Fibroblast of pulmonary artery (primary cell): ENCODE measurements at regions not wholly inside any gene's neighbourhood (a gene's known extent, or its start where the extent isn't known, plus 50 kb on each side); places are given as distances from the start of the nearest gene placed in this dataset.
A peak's percentile ranks its signal among the peaks of the same experiment; 100 is the strongest.

ENCODE experiments used
- DNase-seq: peaks from one replicate; pipeline ENCODE4 v3.0.0-alpha.2; 2010; ENCODE audit warnings: low read depth
- H3K4me3 ChIP-seq: replicated peaks from 2 replicates; pipeline ENCODE4 v1.5.1; 2011; ENCODE audit warnings: low read depth, mild to moderate bottlenecking, control low read depth, low read length, moderate library complexity
- CTCF ChIP-seq: IDR thresholded peaks from 2 replicates; pipeline ENCODE4 v1.5.1; 2011; ENCODE audit warnings: mild to moderate bottlenecking, control low read depth, low read length, inconsistent platforms; ENCODE audit errors: missing control alignments

- H3K4me3 ChIP-seq = no peak overlapping the region
- TF ChIP-seq CTCF = no peak
- DNase-seq = no peak
Measured at GRCh38 chr4:167711517-167711916, 380.8 kb upstream of the ANXA10 start.

DNA sequence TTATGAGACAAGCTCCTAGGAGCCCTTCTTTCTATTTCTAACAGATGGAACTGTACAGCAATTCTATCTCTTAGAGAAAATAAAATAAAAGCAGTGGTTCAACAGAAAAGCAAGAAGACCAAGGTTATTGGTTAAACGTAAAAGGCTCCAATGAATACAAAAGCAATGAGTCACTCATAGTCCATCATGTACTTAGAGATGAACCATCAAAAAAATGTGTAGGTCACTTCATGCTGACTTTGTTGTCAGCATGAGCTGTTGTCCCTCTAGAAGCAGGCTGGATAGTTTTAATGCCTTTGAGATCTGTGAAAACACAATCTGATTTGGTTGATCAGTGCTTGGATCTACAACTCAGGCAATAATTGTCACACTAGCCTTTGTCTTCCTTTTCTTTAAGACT is 378.6 kb upstream of the ANXA10 start:
- DNase-seq = peak; percentile 20
- no peak overlapping the region for H3K4me3 ChIP-seq
- no peak for TF ChIP-seq CTCF

DNA sequence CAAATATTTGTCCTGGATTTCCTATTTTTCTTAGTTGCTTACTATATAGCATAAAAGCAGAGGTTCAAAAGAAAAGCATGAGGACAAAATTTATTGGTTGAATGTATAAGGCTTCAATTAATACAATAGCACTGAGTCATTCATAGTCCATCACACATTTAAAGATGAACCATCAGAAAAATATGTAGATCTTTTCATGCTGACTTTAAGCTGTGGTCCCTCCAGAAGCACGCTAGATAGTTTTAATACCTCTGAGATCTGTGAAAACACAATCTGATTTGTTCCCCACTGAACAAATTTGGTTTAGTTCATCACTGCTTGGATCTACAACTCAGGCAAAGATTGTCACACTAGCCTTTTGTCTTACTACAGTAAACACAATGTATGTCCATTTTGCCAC is 377.2 kb upstream of the ANXA10 start:
- no peak for TF ChIP-seq CTCF
- DNase-seq = peak; percentile 0
- H3K4me3 ChIP-seq = no peak overlapping the region

DNA sequence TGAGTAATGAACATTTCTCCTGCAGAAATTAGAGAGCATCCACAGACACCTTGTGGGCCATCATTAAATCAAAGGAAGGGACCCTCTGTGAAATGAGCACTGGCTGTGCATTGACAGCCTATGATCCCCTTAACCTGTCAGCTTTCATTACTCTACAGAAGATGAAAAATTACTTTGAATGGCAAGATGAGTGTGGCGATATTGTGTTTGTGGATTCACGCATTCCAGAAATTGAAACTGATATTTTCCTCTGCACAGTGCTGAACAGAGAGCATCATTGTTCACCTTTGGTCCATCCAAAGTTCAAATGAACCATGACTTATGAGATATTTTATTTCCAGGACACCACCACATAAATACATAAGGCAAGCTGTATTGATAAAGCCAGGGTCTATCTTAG is 374.8 kb upstream of the ANXA10 start:
- H3K4me3 ChIP-seq = no peak overlapping the region
- DNase-seq = no peak
- TF ChIP-seq CTCF = no peak

GRCh38 chr4:167721617-167722486 is 370.5 kb upstream of the ANXA10 start:
- TF ChIP-seq CTCF = no peak
- H3K4me3 ChIP-seq = no peak overlapping the region
- DNase-seq = no peak

DNA sequence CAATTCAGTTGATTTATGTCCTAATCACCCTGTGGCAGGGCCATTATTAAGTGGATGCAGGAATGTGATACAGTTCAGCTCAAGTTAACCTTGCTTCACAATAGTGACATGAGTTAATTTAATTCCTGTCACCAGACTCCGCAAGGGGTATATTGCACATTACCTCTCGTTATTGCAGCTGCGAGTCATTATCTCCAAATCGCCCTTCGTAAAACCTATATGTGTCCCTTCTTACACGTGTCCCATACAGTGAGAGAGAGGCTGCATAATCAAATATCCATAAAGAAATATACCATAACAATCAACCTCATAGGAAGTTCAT is 369.9 kb upstream of the ANXA10 start:
- TF ChIP-seq CTCF = no peak
- H3K4me3 ChIP-seq = no peak overlapping the region
- DNase-seq = no peak

- H3K4me3 ChIP-seq = no peak overlapping the region
- DNase-seq = peak; percentile 33
- no peak for TF ChIP-seq CTCF
Measured at GRCh38 chr4:167724941-167725340, 367.4 kb upstream of the ANXA10 start.
